GM12878 (cell line): ENCODE measurements at regions not wholly inside any gene's neighbourhood (a gene's known extent, or its start where the extent isn't known, plus 50 kb on each side); places are given as distances from the start of the nearest gene placed in this dataset.

Experiments
- ATAC-seq: fragments of 200-7000 bp; cut with Tn5 transposase; 3 replicates; pipeline ENCODE4 v1.9.1; 2020; ENCODE audit warnings: mild to moderate bottlenecking, moderate library complexity
- BruUV-seq: library from RNA; stranded (reverse); fragments of 400-500 nt; replicated peaks from 2 replicates; lab custom pipeline; 2021; lab: Mats Ljungman, UMichigan
- CTCF ChIA-PET: fragments of 300-600 bp; sonication (Branson Sonifier 250); formaldehyde crosslinking; extraction: SDS; loops from one replicate; lab custom pipeline; 2021; ENCODE audit warnings: inconsistent platforms; lab: Yijun Ruan, JAX
- POLR2A ChIA-PET: fragments of 350-600 bp; formaldehyde crosslinking; extraction: SDS; loops from one replicate; lab custom pipeline; 2021; ENCODE audit warnings: inconsistent platforms; lab: Charles Lee
- RAD21 ChIA-PET: fragments of 300-600 bp; sonication (Branson Sonifier 250); formaldehyde crosslinking; loops from one replicate; lab custom pipeline; 2023; ENCODE audit warnings: antibody characterized with exemption; ENCODE audit not compliant: unreplicated experiment; lab: Charles Lee
- SMC1A ChIA-PET: fragments of 300-600 bp; sonication (Branson Sonifier 250); formaldehyde crosslinking; loops from one replicate; lab custom pipeline; 2023; ENCODE audit not compliant: unreplicated experiment, uncharacterized antibody; lab: Charles Lee
- DNase-seq: peaks from one replicate; pipeline ENCODE4 v3.0.0-alpha.2; 2011; ENCODE audit warnings: low read depth, low spot score
- FAIRE-seq: peaks from 3 replicates; lab custom pipeline; 2011; peaks lifted over from hg19 to GRCh38; lab: Jason Lieb, UNC
- H2AFZ ChIP-seq: 2 replicates; pipeline ENCODE4 v1.6.0; 2011; ENCODE audit warnings: low read depth, low read length, control low read depth; ENCODE audit not compliant: control insufficient read depth
- H3K27ac ChIP-seq: 2 replicates; pipeline ENCODE4 v1.5.1; 2011; ENCODE audit warnings: control low read depth; ENCODE audit not compliant: control insufficient read depth, insufficient read depth
- H3K27me3 ChIP-seq, 2 experiments: replicated peaks in 1 of 2; 2 replicates each; pipeline versions ENCODE4 v1.6.0 to v1.6.1; 2011; ENCODE audit warnings: low read length in 1 of 2; ENCODE audit not compliant: control insufficient read depth in 2 of 2, insufficient read depth in 2 of 2
- H3K36me3 ChIP-seq, 2 experiments: 2 replicates each; pipeline ENCODE4 v1.5.1; 2011; ENCODE audit warnings: low read length in 1 of 2; ENCODE audit not compliant: control insufficient read depth in 2 of 2, insufficient read depth in 2 of 2
- H3K4me1 ChIP-seq: 2 replicates; pipeline ENCODE4 v1.6.1; 2011; ENCODE audit warnings: mild to moderate bottlenecking, low read length, moderate library complexity, mixed read lengths; ENCODE audit not compliant: control insufficient read depth, insufficient read depth
- H3K4me2 ChIP-seq: 2 replicates; pipeline ENCODE4 v1.6.0; 2011; ENCODE audit warnings: control low read depth; ENCODE audit not compliant: control insufficient read depth, insufficient read depth
- H3K4me3 ChIP-seq: fragments of 200-600 bp; sonication (generic); 2 replicates; pipeline ENCODE4 v1.5.1; 2016
- H3K79me2 ChIP-seq: 2 replicates; pipeline ENCODE4 v1.6.0; 2011; ENCODE audit warnings: low read length; ENCODE audit not compliant: control insufficient read depth, insufficient read depth
- H3K9ac ChIP-seq: 2 replicates; pipeline ENCODE4 v1.8.0; 2011; ENCODE audit warnings: low read length, control low read depth, mixed read lengths; ENCODE audit not compliant: control insufficient read depth, insufficient read depth
- H3K9me3 ChIP-seq: replicated peaks from 3 replicates; pipeline ENCODE4 v1.5.1; 2011; ENCODE audit warnings: mild to moderate bottlenecking, low read length; ENCODE audit not compliant: control insufficient read depth, insufficient read depth
- H4K20me1 ChIP-seq: 2 replicates; pipeline ENCODE4 v1.6.0; 2011; ENCODE audit not compliant: control insufficient read depth, insufficient read depth
- KAT2A ChIP-seq: conservative IDR thresholded peaks from 2 replicates; pipeline ENCODE4 v1.6.1; 2011; ENCODE audit warnings: low read depth, low read length; ENCODE audit not compliant: control insufficient read depth
- MXI1 ChIP-seq: fragments of 150-350 bp; IDR thresholded peaks from 2 replicates; pipeline ENCODE4 v1.6.1; 2011; ENCODE audit warnings: low read depth, mild to moderate bottlenecking, inconsistent platforms, low read length, improper control_type of control experiment
- NR2F1 ChIP-seq: fragments of 450-650 bp; conservative IDR thresholded peaks from 2 replicates; pipeline ENCODE4 v1.6.1; 2017; ENCODE audit warnings: mild to moderate bottlenecking
- SPI1 ChIP-seq: IDR thresholded peaks from 2 replicates; pipeline ENCODE4 v1.6.1; 2011; ENCODE audit warnings: low read depth, mild to moderate bottlenecking, low read length, moderate library complexity, borderline replicate concordance; ENCODE audit not compliant: insufficient read depth
- ZZZ3 ChIP-seq: IDR thresholded peaks from 2 replicates; pipeline ENCODE4 v1.6.1; 2011; ENCODE audit warnings: low read depth; ENCODE audit not compliant: control insufficient read depth, insufficient read length
- WGBS: methylation state at CpG from one replicate; pipeline ENCODE4 v1.1.6; 2016; ENCODE audit warnings: low lambda C conversion rate; ENCODE audit not compliant: insufficient replicate concordance, insufficient coverage; ENCODE audit errors: missing lambda C conversion rate; 5-methylcytosine and 5-hydroxymethylcytosine counted together
- in situ Hi-C: fragments of 300-500 bp; cut with MboI; formaldehyde crosslinking; loops from 9 replicates; pipeline ENCODE4 v1.14.3; 2018; ENCODE audit warnings: mixed read lengths
- intact Hi-C: fragments of 100-400 bp; cut with micrococcal nuclease; formaldehyde crosslinking; loops from one replicate; pipeline ENCODE4 v1.14.2; 2022; ENCODE audit not compliant: unreplicated experiment
- TF ChIP-seq, protein P1 (sequence below): IDR thresholded peaks from 2 replicates; pipeline ENCODE4 v1.6.1; 2012; ENCODE audit warnings: improper control_type of control experiment, low read depth, low read length; ENCODE audit not compliant: insufficient replicate concordance
- TF ChIP-seq, protein P2 (sequence below): fragments of 450-650 bp; IDR thresholded peaks from 2 replicates; pipeline ENCODE4 v1.6.1; 2016; ENCODE audit warnings: mild to moderate bottlenecking
- TF ChIP-seq, protein P3 (sequence below): fragments of 450-650 bp; IDR thresholded peaks from 2 replicates; pipeline ENCODE4 v1.6.1; 2017; ENCODE audit warnings: antibody characterized with exemption, mild to moderate bottlenecking, moderate library complexity

GRCh38 chr2:12299431-12299830 lies 417.3 kb upstream of the TRIB2 start (continued):
- TF ChIP-seq, protein P1, sequence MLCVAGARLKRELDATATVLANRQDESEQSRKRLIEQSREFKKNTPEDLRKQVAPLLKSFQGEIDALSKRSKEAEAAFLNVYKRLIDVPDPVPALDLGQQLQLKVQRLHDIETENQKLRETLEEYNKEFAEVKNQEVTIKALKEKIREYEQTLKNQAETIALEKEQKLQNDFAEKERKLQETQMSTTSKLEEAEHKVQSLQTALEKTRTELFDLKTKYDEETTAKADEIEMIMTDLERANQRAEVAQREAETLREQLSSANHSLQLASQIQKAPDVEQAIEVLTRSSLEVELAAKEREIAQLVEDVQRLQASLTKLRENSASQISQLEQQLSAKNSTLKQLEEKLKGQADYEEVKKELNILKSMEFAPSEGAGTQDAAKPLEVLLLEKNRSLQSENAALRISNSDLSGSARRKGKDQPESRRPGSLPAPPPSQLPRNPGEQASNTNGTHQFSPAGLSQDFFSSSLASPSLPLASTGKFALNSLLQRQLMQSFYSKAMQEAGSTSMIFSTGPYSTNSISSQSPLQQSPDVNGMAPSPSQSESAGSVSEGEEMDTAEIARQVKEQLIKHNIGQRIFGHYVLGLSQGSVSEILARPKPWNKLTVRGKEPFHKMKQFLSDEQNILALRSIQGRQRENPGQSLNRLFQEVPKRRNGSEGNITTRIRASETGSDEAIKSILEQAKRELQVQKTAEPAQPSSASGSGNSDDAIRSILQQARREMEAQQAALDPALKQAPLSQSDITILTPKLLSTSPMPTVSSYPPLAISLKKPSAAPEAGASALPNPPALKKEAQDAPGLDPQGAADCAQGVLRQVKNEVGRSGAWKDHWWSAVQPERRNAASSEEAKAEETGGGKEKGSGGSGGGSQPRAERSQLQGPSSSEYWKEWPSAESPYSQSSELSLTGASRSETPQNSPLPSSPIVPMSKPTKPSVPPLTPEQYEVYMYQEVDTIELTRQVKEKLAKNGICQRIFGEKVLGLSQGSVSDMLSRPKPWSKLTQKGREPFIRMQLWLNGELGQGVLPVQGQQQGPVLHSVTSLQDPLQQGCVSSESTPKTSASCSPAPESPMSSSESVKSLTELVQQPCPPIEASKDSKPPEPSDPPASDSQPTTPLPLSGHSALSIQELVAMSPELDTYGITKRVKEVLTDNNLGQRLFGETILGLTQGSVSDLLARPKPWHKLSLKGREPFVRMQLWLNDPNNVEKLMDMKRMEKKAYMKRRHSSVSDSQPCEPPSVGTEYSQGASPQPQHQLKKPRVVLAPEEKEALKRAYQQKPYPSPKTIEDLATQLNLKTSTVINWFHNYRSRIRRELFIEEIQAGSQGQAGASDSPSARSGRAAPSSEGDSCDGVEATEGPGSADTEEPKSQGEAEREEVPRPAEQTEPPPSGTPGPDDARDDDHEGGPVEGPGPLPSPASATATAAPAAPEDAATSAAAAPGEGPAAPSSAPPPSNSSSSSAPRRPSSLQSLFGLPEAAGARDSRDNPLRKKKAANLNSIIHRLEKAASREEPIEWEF: no peak
- TF ChIP-seq ZZZ3: no peak
- TF ChIP-seq, protein P2, sequence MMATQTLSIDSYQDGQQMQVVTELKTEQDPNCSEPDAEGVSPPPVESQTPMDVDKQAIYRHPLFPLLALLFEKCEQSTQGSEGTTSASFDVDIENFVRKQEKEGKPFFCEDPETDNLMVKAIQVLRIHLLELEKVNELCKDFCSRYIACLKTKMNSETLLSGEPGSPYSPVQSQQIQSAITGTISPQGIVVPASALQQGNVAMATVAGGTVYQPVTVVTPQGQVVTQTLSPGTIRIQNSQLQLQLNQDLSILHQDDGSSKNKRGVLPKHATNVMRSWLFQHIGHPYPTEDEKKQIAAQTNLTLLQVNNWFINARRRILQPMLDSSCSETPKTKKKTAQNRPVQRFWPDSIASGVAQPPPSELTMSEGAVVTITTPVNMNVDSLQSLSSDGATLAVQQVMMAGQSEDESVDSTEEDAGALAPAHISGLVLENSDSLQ: no peak
- TF ChIP-seq NR2F1: no peak

GRCh38 chr2:12300019-12300602 lies 416.6 kb upstream of the TRIB2 start:
- ChIA-PET POLR2A (no interaction called here), SMC1A (interaction anchor here (1.2 kb wide), 1 partner anchor 19 kb away, joined by 3 read pairs; no protein-coding TSS in a partner anchor), RAD21 (no interaction called here), CTCF (no interaction called here)
- H3K36me3 ChIP-seq: no peaks in the 10 kb centered on the region
- no peak for ATAC-seq
- WGBS: 86% methylated on average over 4 of the region's 4 CpGs
- no peaks in the 10 kb centered on the region for H3K79me2 ChIP-seq
- BruUV-seq: no TSS peak
- H4K20me1 ChIP-seq: no peaks in the 10 kb centered on the region
- intact Hi-C loops (no loop called here), in situ Hi-C loops (no loop called here)
- H3K9ac ChIP-seq: no peak overlapping the region
- TF ChIP-seq SPI1: no peak
- no peak for TF ChIP-seq MXI1
- TF ChIP-seq, protein P3, sequence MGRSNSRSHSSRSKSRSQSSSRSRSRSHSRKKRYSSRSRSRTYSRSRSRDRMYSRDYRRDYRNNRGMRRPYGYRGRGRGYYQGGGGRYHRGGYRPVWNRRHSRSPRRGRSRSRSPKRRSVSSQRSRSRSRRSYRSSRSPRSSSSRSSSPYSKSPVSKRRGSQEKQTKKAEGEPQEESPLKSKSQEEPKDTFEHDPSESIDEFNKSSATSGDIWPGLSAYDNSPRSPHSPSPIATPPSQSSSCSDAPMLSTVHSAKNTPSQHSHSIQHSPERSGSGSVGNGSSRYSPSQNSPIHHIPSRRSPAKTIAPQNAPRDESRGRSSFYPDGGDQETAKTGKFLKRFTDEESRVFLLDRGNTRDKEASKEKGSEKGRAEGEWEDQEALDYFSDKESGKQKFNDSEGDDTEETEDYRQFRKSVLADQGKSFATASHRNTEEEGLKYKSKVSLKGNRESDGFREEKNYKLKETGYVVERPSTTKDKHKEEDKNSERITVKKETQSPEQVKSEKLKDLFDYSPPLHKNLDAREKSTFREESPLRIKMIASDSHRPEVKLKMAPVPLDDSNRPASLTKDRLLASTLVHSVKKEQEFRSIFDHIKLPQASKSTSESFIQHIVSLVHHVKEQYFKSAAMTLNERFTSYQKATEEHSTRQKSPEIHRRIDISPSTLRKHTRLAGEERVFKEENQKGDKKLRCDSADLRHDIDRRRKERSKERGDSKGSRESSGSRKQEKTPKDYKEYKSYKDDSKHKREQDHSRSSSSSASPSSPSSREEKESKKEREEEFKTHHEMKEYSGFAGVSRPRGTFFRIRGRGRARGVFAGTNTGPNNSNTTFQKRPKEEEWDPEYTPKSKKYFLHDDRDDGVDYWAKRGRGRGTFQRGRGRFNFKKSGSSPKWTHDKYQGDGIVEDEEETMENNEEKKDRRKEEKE: no peak
- no peak for TF ChIP-seq KAT2A
- no peak overlapping the region for H3K4me3 ChIP-seq
- H3K27me3 ChIP-seq: no peaks in the 10 kb centered on the region
- H3K27ac ChIP-seq: no peak overlapping the region
- H3K4me2 ChIP-seq: no peak overlapping the region
- FAIRE-seq: no peak
- DNase-seq: no peak
- H3K9me3 ChIP-seq: no peaks in the 10 kb centered on the region; the same call in 2 of the 3 replicates
- H3K4me1 ChIP-seq: peaks cover 6% of the 10 kb centered on the region
- H2AFZ ChIP-seq: no peak overlapping the region
